Kidney epithelial cell (primary cell): ENCODE measurements at regions not wholly inside any gene's neighbourhood (a gene's known extent, or its start where the extent isn't known, plus 50 kb on each side); places are given as distances from the start of the nearest gene placed in this dataset.

Source experiments
- DNase-seq: peaks from one replicate; pipeline ENCODE4 v3.0.0-alpha.2; 2010; ENCODE audit warnings: low read depth
- H3K27me3 ChIP-seq: 2 replicates; pipeline ENCODE4 v1.6.0; 2011; ENCODE audit warnings: low read length; ENCODE audit not compliant: control insufficient read depth, insufficient read depth
- H3K36me3 ChIP-seq: 2 replicates; pipeline ENCODE4 v1.5.1; 2011; ENCODE audit warnings: low read length; ENCODE audit not compliant: control insufficient read depth, insufficient read depth
- H3K4me3 ChIP-seq: 2 replicates; pipeline ENCODE4 v1.5.1; 2011; ENCODE audit warnings: low read depth, mild to moderate bottlenecking, control low read depth, low read length
- CTCF ChIP-seq: IDR thresholded peaks from 2 replicates; pipeline ENCODE4 v1.5.1; 2011; ENCODE audit warnings: mild to moderate bottlenecking, moderate library complexity, low read length, control low read depth, inconsistent platforms; ENCODE audit not compliant: insufficient read depth, poor library complexity, severe bottlenecking

DNA sequence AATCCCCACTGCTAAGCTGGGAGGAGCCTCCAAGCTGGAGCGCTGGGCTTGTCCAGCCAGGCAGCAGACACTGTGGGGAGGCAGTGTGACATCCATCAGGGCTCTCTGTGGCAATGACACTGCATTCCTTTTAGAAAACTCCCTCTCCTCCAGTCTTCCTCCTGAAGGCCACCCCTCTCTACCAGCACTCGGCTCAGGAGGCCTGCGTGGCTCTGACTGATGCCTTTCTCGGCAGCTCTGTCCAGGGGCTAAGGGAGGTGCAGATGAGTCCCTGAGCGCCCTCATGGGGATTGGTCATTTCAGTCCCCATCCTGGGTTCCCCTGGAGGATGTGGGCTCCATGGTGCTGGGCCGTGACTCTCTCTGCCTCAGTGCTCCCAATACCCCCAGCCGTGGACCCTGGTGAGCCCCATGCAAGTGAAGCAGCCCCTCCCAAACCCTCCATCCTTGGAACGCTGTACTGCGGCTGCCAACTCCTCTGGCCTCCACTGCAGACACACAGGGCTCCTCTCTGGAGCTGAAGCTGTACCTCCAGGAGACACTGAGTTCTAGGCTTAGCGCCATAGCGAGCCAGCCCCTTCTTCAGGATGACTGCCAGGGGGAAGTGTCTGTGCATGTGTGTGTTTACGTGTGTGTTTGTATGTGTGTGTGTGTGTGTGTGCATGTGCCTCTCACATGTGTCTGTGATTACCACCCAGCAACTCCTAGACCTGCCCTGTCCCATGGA lies 209.6 kb downstream of the ERMARD start:
- DNase-seq = no peak
- no peak for TF ChIP-seq CTCF
- no peak overlapping the region for H3K4me3 ChIP-seq
- H3K36me3 ChIP-seq = no peaks in the 10 kb centered on the region
- H3K27me3 ChIP-seq = peaks cover 29% of the 10 kb centered on the region

GRCh38 chr6:169960521-169960885 lies 209.1 kb downstream of the ERMARD start:
- Histone ChIP-seq H3K27me3 (peaks cover 29% of the 10 kb centered on the region), H3K36me3 (no peaks in the 10 kb centered on the region), H3K4me3 (no peak overlapping the region)
- DNase-seq = no peak
- TF ChIP-seq CTCF = no peak

DNA sequence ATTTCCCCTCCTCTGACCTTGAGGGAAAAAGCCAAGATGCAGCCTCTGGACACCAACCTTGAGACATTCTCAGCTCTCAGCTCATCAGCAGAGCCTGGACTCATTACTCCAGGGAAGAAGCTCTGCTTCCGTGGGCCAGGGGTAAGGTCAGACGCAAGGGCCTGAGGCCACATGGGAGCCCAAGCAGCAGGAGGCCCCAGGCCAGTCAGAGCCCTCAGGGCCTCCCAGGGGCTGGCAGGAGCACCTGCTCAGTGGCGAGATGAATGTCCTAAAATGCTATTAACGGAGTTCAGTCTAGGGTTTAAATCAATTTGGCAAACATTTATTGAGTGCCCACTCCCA lies 208.6 kb downstream of the ERMARD start:
- Histone ChIP-seq H3K36me3 (no peaks in the 10 kb centered on the region), H3K4me3 (no peak overlapping the region), H3K27me3 (peaks cover 29% of the 10 kb centered on the region)
- no peak for DNase-seq
- TF ChIP-seq CTCF = no peak

- Histone ChIP-seq H3K36me3 (no peaks in the 10 kb centered on the region), H3K4me3 (no peak overlapping the region), H3K27me3 (peaks cover 25% of the 10 kb centered on the region)
- DNase-seq = no peak
- TF ChIP-seq CTCF = no peak
Observed at GRCh38 chr6:169959136-169960002, 207.9 kb downstream of the ERMARD start.

GRCh38 chr6:169958510-169958909 lies 207.1 kb downstream of the ERMARD start:
- no peak for TF ChIP-seq CTCF
- no peak for DNase-seq
- peaks cover 24% of the 10 kb centered on the region for H3K27me3 ChIP-seq

More at GRCh38 chr6:169958510-169958909, 207.1 kb downstream of the ERMARD start:
- no peak overlapping the region for H3K4me3 ChIP-seq
- H3K36me3 ChIP-seq = no peaks in the 10 kb centered on the region
